ENCODE measurements at regions not wholly inside any gene's neighbourhood (a gene's known extent, or its start where the extent isn't known, plus 50 kb on each side); places are given as distances from the start of the nearest gene placed in this dataset.

DNA sequence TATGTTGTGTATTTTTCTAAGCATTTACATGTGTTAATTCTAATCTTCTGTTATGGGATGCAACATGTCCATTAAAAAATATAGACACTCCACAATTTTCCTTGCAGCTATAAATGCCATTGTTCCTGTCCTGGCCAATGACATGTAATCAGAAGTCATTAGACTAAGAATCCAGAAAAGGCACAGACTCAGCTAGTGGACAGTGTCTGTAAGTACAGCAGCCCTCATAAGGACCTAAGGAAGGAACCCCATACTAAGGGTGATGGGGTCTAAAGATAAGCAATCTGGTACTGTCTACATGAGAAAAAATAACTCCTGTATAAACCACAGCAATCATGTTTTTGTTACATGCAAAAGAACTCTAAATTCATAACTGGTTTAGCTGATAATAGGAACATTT, 115.9 kb downstream of the GPR85 start:
- ChIA-PET POLR2A (no interaction called here), CTCF (interaction anchor here (0.8 kb wide), 1 partner anchor 416 kb away, joined by 3 read pairs; no protein-coding TSS in a partner anchor)
- intact Hi-C loops (cut with micrococcal nuclease): no loop called here
- no peak overlapping the region for H3K27ac Mint-ChIP-seq
- peaks cover 18% of the 10 kb centered on the region for H3K27me3 Mint-ChIP-seq
- H3K4me1 Mint-ChIP-seq (ENCODE audit: low read depth): no peaks in the 10 kb centered on the region
- DNase-seq: no peak
- no peaks in the 10 kb centered on the region for H3K36me3 Mint-ChIP-seq (ENCODE audit: low read depth)
- TF ChIP-seq CTCF (IDR thresholded peaks at IDR 0.05): no peak
- no peak overlapping the region for H3K4me3 Mint-ChIP-seq
- no peak for ATAC-seq
- H3K9me3 Mint-ChIP-seq: no peaks in the 10 kb centered on the region

GRCh38 chr7:112969946-112970345, 116.7 kb downstream of the GPR85 start:
- DNase-seq (no peak), ATAC-seq (no peak)
- CTCF ChIA-PET: no interaction called here
- intact Hi-C loops (cut with micrococcal nuclease): no loop called here
- no peaks in the 10 kb centered on the region for H3K4me1 Mint-ChIP-seq (ENCODE audit: low read depth)
- TF ChIP-seq CTCF (IDR thresholded peaks at IDR 0.05): no peak
- H3K27ac Mint-ChIP-seq: no peak overlapping the region
- peaks cover 18% of the 10 kb centered on the region for H3K27me3 Mint-ChIP-seq
- POLR2A ChIA-PET: no interaction called here
- H3K9me3 Mint-ChIP-seq: no peaks in the 10 kb centered on the region
- H3K36me3 Mint-ChIP-seq (ENCODE audit: low read depth): no peaks in the 10 kb centered on the region
- no peak overlapping the region for H3K4me3 Mint-ChIP-seq

GRCh38 chr7:112965506-112965905, 121.1 kb downstream of the GPR85 start:
- ATAC-seq: no peak
- Mint-ChIP-seq H3K36me3 (ENCODE audit: low read depth) (no peaks in the 10 kb centered on the region), H3K9me3 (no peaks in the 10 kb centered on the region), H3K27me3 (peaks cover 15% of the 10 kb centered on the region), H3K4me3 (no peak overlapping the region), H3K27ac (no peak overlapping the region), H3K4me1 (ENCODE audit: low read depth) (no peaks in the 10 kb centered on the region)
- ChIA-PET CTCF (no interaction called here), POLR2A (no interaction called here)
- DNase-seq: no peak
- intact Hi-C loops (cut with micrococcal nuclease): no loop called here
- TF ChIP-seq CTCF (IDR thresholded peaks at IDR 0.05): no peak

DNA sequence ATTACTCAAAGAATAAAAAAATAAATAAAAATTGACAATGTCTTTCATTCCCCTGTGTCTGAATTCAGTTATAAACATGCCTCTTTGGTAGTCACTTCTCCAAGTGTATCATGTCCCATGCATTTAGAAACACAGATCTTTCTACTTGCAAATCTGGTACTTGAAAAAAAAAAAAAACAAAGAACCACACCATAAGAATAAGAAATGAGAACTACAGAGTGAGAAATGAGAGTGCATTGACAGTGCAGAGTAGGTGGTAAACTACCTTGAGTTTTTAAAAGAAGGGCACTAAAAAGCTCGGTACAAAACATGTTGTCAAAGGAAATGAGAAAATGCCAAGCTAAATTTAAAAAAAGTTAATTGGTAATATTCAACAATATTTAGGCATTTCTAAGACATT, 123.0 kb downstream of the GPR85 start:
- ChIA-PET POLR2A (no interaction called here), CTCF (no interaction called here)
- ATAC-seq (no peak), DNase-seq (no peak)
- Mint-ChIP-seq H3K27ac (no peak overlapping the region), H3K4me3 (no peak overlapping the region), H3K4me1 (ENCODE audit: low read depth) (no peaks in the 10 kb centered on the region), H3K27me3 (peaks cover 21% of the 10 kb centered on the region), H3K36me3 (ENCODE audit: low read depth) (no peaks in the 10 kb centered on the region), H3K9me3 (no peaks in the 10 kb centered on the region)
- intact Hi-C loops (cut with micrococcal nuclease): loop anchor here (5.0 kb wide), 1 partner anchor 104 kb away; no protein-coding TSS in a partner anchor
- TF ChIP-seq CTCF (IDR thresholded peaks at IDR 0.05): no peak

DNA sequence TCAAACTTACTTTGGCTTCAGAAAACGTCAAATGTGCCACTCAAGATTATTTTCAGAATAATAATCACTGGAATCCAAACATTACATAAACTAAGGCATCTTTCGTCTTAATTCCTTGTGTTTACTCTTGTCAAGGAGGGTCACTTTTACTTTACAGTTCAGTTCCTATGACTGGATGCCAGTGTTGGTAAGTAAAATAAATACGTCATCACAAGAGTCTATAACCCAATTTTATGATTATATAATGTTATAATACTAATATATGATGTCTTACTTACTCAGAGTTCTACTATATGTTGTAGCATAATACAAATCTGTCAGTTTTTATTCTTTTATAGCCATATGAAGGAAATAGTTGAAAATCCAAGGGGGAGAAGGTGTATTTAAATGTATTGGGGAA, 123.8 kb downstream of the GPR85 start:
- Mint-ChIP-seq H3K4me3 (no peak overlapping the region), H3K27ac (no peak overlapping the region), H3K4me1 (ENCODE audit: low read depth) (no peaks in the 10 kb centered on the region), H3K9me3 (no peaks in the 10 kb centered on the region), H3K36me3 (ENCODE audit: low read depth) (no peaks in the 10 kb centered on the region), H3K27me3 (peaks cover 19% of the 10 kb centered on the region)
- CTCF ChIA-PET: no interaction called here
- no peak for DNase-seq
- no peak for TF ChIP-seq CTCF (IDR thresholded peaks at IDR 0.05)
- ATAC-seq: no peak
- POLR2A ChIA-PET: no interaction called here
- intact Hi-C loops (cut with micrococcal nuclease): loop anchor here (5.0 kb wide), 1 partner anchor 104 kb away; no protein-coding TSS in a partner anchor
